DOHH2 (cell line): ENCODE measurements at regions not wholly inside any gene's neighbourhood (a gene's known extent, or its start where the extent isn't known, plus 50 kb on each side); places are given as distances from the start of the nearest gene placed in this dataset.

ENCODE experiments used
- H3F3A ChIP-seq: fragments of 200-600 bp; sonication (generic), shearing (Covaris generic); 2 replicates; pipeline ENCODE4 v1.6.0; 2016; ENCODE audit warnings: antibody characterized with exemption, mild to moderate bottlenecking; ENCODE audit not compliant: control insufficient read depth, insufficient read depth
- H3K27ac ChIP-seq: fragments of 200-600 bp; sonication (generic); 2 replicates; pipeline ENCODE4 v1.5.1; 2014; ENCODE audit warnings: low read depth, mild to moderate bottlenecking, low read length, moderate library complexity
- H3K27me3 ChIP-seq: fragments of 200-600 bp; sonication (generic); 2 replicates; pipeline ENCODE4 v1.6.1; 2014; ENCODE audit warnings: mild to moderate bottlenecking, low read length, mixed read lengths; ENCODE audit not compliant: control insufficient read depth
- H3K36me3 ChIP-seq: fragments of 200-600 bp; sonication (generic); 2 replicates; pipeline ENCODE4 v1.6.1; 2014; ENCODE audit warnings: mild to moderate bottlenecking, low read length, moderate library complexity, mixed read lengths; ENCODE audit not compliant: control insufficient read depth
- H3K4me1 ChIP-seq: fragments of 200-600 bp; sonication (generic); 2 replicates; pipeline ENCODE4 v1.6.1; 2014; ENCODE audit warnings: mild to moderate bottlenecking, low read length, mixed read lengths; ENCODE audit not compliant: control insufficient read depth
- H3K4me2 ChIP-seq: fragments of 200-600 bp; sonication (generic); 2 replicates; pipeline ENCODE4 v1.6.0; 2014; ENCODE audit warnings: mild to moderate bottlenecking, low read length, moderate library complexity
- H3K4me3 ChIP-seq: fragments of 200-600 bp; sonication (generic); 2 replicates; pipeline ENCODE4 v1.5.1; 2014; ENCODE audit warnings: mild to moderate bottlenecking, low read length, mixed read lengths
- H3K79me2 ChIP-seq: fragments of 200-600 bp; sonication (generic); 2 replicates; pipeline ENCODE4 v1.6.1; 2014; ENCODE audit warnings: mild to moderate bottlenecking, low read length, mixed read lengths; ENCODE audit not compliant: control insufficient read depth
- H3K9me2 ChIP-seq: fragments of 200-600 bp; sonication (generic); replicated peaks from 2 replicates; pipeline ENCODE4 v1.6.1; 2014; ENCODE audit warnings: mild to moderate bottlenecking, low read length, mixed read lengths; ENCODE audit not compliant: control insufficient read depth
- H3K9me3 ChIP-seq: fragments of 200-600 bp; sonication (generic); 2 replicates; pipeline ENCODE4 v1.6.1; 2014; ENCODE audit warnings: antibody characterized with exemption, low read length, mixed read lengths; ENCODE audit not compliant: control insufficient read depth, insufficient read depth
- H4K20me1 ChIP-seq: fragments of 200-600 bp; sonication (generic); 2 replicates; pipeline ENCODE4 v1.6.0; 2014; ENCODE audit warnings: low read depth, mild to moderate bottlenecking, antibody characterized with exemption, low read length, moderate library complexity; ENCODE audit not compliant: control insufficient read depth, insufficient read depth
- EZH2phosphoT487 ChIP-seq: fragments of 200-600 bp; sonication (generic); IDR thresholded peaks from 2 replicates; pipeline ENCODE4 v1.6.1; 2017; ENCODE audit warnings: borderline replicate concordance, mild to moderate bottlenecking, antibody characterized with exemption, low read length, moderate library complexity, mixed read lengths
- TF ChIP-seq, protein P1 (sequence below): fragments of 200-600 bp; sonication (generic); IDR thresholded peaks from one replicate; pipeline ENCODE4 v1.5.1; 2014; ENCODE audit warnings: antibody characterized with exemption, mild to moderate bottlenecking, low read depth, low read length; ENCODE audit not compliant: poor library complexity, severe bottlenecking

DNA sequence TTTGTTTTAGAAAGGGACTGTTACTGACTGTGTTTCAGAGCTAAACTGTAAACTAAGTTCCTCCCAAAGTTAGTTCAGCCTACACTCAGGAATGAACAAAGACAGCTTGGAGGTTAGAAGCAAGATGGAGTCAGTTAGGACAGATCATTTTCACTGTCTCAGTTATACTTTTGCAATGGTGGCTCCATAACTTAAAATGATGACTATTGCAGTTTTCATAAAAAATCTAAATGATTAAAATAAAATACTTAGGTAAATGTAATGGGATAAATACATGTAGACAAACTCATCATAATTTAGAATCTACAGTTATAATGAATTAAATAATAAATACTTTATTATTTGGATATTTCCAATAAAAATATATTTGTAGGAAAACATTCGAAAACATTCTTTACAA, 590.6 kb downstream of the EPHA7 start:
- no peaks in the 10 kb centered on the region for H3K79me2 ChIP-seq
- no peak overlapping the region for H3K27ac ChIP-seq
- no peaks in the 10 kb centered on the region for H3K9me3 ChIP-seq
- no peak overlapping the region for H3K4me3 ChIP-seq
- TF ChIP-seq, protein P1, sequence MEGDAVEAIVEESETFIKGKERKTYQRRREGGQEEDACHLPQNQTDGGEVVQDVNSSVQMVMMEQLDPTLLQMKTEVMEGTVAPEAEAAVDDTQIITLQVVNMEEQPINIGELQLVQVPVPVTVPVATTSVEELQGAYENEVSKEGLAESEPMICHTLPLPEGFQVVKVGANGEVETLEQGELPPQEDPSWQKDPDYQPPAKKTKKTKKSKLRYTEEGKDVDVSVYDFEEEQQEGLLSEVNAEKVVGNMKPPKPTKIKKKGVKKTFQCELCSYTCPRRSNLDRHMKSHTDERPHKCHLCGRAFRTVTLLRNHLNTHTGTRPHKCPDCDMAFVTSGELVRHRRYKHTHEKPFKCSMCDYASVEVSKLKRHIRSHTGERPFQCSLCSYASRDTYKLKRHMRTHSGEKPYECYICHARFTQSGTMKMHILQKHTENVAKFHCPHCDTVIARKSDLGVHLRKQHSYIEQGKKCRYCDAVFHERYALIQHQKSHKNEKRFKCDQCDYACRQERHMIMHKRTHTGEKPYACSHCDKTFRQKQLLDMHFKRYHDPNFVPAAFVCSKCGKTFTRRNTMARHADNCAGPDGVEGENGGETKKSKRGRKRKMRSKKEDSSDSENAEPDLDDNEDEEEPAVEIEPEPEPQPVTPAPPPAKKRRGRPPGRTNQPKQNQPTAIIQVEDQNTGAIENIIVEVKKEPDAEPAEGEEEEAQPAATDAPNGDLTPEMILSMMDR, result no peak
- TF ChIP-seq EZH2phosphoT487, result no peak
- H3K36me3 ChIP-seq, result no peaks in the 10 kb centered on the region
- H3K27me3 ChIP-seq, result no peaks in the 10 kb centered on the region
- H3F3A ChIP-seq, result no peaks in the 10 kb centered on the region
- H3K4me2 ChIP-seq, result no peak overlapping the region
- no peaks in the 10 kb centered on the region for H4K20me1 ChIP-seq
- no peaks in the 10 kb centered on the region for H3K4me1 ChIP-seq
- H3K9me2 ChIP-seq, result no peaks in the 10 kb centered on the region

DNA sequence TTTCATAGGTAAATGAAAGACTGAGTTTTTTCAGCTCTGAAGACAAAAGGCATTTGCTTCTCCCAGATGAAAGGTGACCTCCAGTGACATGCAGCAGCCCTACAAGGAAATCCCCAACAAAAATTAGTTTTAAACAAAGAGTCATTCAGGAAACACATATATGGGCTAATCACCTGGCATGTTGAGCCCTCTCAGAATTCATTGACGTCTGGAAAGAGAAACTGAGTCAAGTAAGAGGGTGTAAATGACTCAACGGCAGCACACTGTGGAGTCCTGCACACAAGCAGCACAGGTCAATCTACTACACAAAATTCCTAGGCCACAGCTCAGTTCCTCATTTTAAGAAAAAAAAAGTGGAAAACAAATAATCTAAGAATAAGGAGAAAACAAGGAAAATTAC, 592.3 kb downstream of the EPHA7 start:
- H3K4me3 ChIP-seq, result no peak overlapping the region
- H3K79me2 ChIP-seq, result no peaks in the 10 kb centered on the region
- no peaks in the 10 kb centered on the region for H3K36me3 ChIP-seq
- H4K20me1 ChIP-seq, result no peaks in the 10 kb centered on the region
- H3K4me2 ChIP-seq, result no peak overlapping the region
- H3K27me3 ChIP-seq, result no peaks in the 10 kb centered on the region
- H3K4me1 ChIP-seq, result no peaks in the 10 kb centered on the region
- no peaks in the 10 kb centered on the region for H3K9me3 ChIP-seq
- H3K9me2 ChIP-seq, result no peaks in the 10 kb centered on the region
- no peak for TF ChIP-seq EZH2phosphoT487
- TF ChIP-seq, protein P1, result no peak
- H3F3A ChIP-seq, result no peaks in the 10 kb centered on the region
- H3K27ac ChIP-seq, result no peak overlapping the region

DNA sequence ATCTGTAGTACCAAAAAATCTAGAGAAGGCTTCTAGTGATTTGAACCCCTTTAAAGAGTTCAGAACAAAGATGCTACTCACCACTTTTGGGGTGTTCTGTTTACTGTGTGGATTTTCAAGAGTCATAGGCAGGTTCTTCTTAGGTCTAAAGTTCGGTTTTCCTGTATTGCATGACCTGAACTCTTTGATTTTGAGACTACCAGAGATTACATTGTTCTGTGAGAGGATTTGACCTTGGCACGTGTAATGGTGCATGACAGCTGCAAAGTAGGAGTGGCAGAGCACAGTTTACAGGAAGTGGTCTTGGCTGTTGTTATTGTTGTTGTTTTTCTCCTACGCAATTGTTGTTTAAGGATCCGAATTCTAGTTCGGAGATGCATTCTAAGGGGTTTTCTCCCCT, 592.7 kb downstream of the EPHA7 start:
- no peaks in the 10 kb centered on the region for H3F3A ChIP-seq
- H3K4me2 ChIP-seq, result no peak overlapping the region
- no peaks in the 10 kb centered on the region for H3K9me3 ChIP-seq
- H4K20me1 ChIP-seq, result no peaks in the 10 kb centered on the region
- no peak overlapping the region for H3K4me3 ChIP-seq
- H3K9me2 ChIP-seq, result no peaks in the 10 kb centered on the region
- no peak overlapping the region for H3K27ac ChIP-seq
- H3K27me3 ChIP-seq, result no peaks in the 10 kb centered on the region
- H3K4me1 ChIP-seq, result no peaks in the 10 kb centered on the region
- no peaks in the 10 kb centered on the region for H3K36me3 ChIP-seq
- TF ChIP-seq, protein P1, result no peak
- TF ChIP-seq EZH2phosphoT487, result no peak
- no peaks in the 10 kb centered on the region for H3K79me2 ChIP-seq

DNA sequence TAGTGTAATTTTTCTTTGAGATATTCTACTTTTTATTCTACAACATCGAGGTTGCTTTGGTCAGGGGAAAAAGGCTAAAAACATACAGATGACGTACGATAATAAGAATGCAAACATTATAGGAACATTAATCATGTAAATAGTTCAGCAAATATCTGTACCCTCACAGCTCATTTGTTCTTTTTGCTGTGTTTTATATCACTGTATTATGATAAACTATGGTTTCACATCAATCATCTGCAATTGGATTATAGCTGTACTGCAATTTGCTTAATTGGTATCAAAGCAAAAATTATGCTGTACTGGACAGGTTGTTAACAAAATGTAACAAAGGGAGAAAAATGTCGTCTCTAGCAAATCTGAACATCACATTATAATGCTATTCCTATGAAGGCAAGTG, 597.1 kb downstream of the EPHA7 start:
- Histone ChIP-seq H3K4me2 (no peak overlapping the region), H3K4me3 (no peak overlapping the region), H3K9me2 (no peaks in the 10 kb centered on the region), H3K79me2 (no peaks in the 10 kb centered on the region), H4K20me1 (no peaks in the 10 kb centered on the region), H3K4me1 (no peaks in the 10 kb centered on the region), H3K27me3 (no peaks in the 10 kb centered on the region), H3K27ac (no peak overlapping the region), H3K9me3 (no peaks in the 10 kb centered on the region), H3F3A (no peaks in the 10 kb centered on the region), H3K36me3 (no peaks in the 10 kb centered on the region)
- TF ChIP-seq EZH2phosphoT487, result no peak
- TF ChIP-seq, protein P1, result no peak
